ENCODE measurements at regions not wholly inside any gene's neighbourhood (a gene's known extent, or its start where the extent isn't known, plus 50 kb on each side); places are given as distances from the start of the nearest gene placed in this dataset.
"Not testable (repeated sequence)": the region's sequence is repeated elsewhere in the genome, so short reads cannot be mapped to it uniquely, and the experiment has no call there.

DNA sequence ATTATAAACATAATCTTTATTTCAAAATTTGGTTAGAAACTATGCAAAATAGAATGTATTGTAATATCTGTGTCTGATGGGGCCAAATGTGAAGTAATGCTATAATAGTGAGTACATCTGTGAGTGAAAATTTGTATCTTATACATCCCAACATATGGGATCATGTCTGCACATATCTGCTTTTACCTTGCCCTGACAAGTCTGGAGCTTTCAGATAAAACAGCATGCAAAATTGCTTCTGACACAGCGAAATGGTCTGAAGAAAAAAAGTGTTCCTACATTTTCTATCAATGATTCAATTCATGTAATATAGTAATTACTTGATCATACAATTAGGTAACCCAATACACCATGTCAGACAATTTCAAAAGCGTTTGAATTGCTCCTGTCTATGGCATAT, 58.1 kb upstream of the P3H2 start:
- Mint-ChIP-seq H3K36me3 (ENCODE audit: low read depth) (no peaks in the 10 kb centered on the region), H3K4me1 (ENCODE audit: low read depth) (no peaks in the 10 kb centered on the region), H3K4me3 (no peak overlapping the region), H3K27ac (no peak overlapping the region), H3K9me3 (no peaks in the 10 kb centered on the region), H3K27me3 (peaks cover 4% of the 10 kb centered on the region)
- intact Hi-C loops (cut with micrococcal nuclease): no loop called here

DNA sequence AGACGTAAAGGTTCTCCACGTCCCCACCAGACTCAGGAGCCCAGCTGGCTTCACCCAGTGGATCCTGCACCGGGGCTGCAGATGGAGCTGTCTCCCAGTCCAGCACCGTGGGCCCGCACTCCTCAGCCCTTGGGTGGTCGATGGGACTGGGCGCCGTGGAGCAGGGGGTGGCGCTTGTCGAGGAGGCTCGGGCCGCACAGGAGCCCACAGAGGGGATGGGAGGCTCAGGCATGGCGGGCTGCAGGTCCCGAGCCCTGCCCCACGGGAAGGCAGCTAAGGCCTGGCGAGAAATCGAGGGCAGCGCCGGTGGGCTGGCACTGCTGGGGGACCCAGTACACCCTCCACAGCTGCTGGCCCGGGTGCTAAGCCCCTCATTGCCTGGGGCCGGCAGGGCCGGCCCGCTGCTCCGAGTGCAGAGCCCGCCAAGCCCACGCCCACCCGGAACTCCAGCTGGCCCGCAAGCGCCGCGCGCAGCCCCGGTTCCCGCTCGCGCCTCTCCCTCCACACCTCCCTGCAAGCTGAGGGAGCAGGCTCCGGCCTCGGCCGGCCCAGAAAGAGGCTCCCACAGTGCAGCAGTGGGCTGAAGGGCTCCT, 56.3 kb upstream of the P3H2 start:
- intact Hi-C loops (cut with micrococcal nuclease); H3K4me3 Mint-ChIP-seq; H3K9me3 Mint-ChIP-seq; H3K4me1 Mint-ChIP-seq (ENCODE audit: low read depth); H3K36me3 Mint-ChIP-seq (ENCODE audit: low read depth); H3K27me3 Mint-ChIP-seq; H3K27ac Mint-ChIP-seq: not testable (repeated sequence)

DNA sequence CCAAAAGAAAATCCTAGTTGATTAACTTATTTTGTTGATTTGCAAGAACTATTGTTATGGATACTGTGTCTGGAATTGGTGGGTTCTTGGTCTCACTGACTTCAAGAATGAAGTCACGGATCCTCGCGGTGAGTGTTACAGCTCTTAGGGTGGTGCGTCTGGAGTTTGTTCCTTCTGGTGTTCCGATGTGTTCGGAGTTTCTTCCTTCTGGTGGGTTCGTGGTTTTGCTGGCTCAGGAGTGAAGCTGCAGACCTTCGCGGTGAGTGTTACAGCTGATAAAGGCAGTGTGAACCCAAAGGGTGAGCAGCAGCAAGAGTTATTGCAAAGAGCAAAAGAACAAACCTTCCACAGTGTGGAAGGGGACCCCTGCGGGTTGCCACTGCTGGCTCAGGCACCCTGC, 55.4 kb upstream of the P3H2 start:
- H3K27ac Mint-ChIP-seq; H3K4me1 Mint-ChIP-seq (ENCODE audit: low read depth); H3K4me3 Mint-ChIP-seq; H3K9me3 Mint-ChIP-seq; intact Hi-C loops (cut with micrococcal nuclease); H3K36me3 Mint-ChIP-seq (ENCODE audit: low read depth); H3K27me3 Mint-ChIP-seq: not testable (repeated sequence)

DNA sequence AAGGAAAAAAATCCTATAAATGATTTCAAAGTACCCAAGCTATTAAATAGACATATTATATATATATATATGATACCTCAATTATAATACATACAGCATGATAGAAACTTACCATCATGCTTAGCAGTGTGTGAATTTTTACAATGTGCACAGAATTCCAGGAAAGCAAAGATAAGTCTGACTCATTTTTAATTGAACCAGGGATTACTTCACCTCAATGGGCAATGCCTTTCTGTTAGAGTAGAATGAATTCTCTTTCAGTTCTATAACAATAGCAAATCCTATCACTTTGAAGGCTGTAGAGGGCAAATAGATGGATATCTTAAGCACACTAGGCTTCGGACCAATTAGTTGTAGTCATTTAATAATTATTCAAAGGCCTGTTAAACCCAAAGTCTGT, 54.8 kb upstream of the P3H2 start:
- no peak overlapping the region for H3K27ac Mint-ChIP-seq
- no peaks in the 10 kb centered on the region for H3K4me1 Mint-ChIP-seq (ENCODE audit: low read depth)
- no peaks in the 10 kb centered on the region for H3K9me3 Mint-ChIP-seq
- intact Hi-C loops (cut with micrococcal nuclease): no loop called here
- no peak overlapping the region for H3K4me3 Mint-ChIP-seq
- H3K36me3 Mint-ChIP-seq (ENCODE audit: low read depth): no peaks in the 10 kb centered on the region
- peaks cover 4% of the 10 kb centered on the region for H3K27me3 Mint-ChIP-seq

DNA sequence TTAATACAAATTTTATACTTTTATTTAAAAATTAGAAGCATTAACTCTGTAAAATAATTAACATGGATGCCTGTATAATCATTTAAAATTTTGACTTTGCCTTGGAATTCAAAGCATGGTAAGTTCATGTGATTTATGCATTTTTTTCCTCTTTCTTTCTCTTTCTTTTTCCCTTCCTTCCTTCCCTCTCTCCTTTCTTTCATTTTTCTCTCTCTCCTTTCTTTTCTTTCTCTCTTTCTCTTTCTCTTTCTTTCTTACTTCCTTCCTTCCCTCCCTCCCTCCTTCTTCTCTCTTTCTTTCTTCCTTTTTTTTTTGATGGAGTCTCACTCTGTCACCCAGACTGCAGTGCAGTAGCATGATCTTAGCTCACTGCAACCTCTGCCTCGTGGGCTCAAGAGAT, 53.8 kb upstream of the P3H2 start:
- intact Hi-C loops (cut with micrococcal nuclease): no loop called here
- Mint-ChIP-seq H3K27ac (no peak overlapping the region), H3K36me3 (ENCODE audit: low read depth) (no peaks in the 10 kb centered on the region), H3K27me3 (peaks cover 4% of the 10 kb centered on the region), H3K4me1 (ENCODE audit: low read depth) (peaks cover 5% of the 10 kb centered on the region), H3K9me3 (no peaks in the 10 kb centered on the region), H3K4me3 (no peak overlapping the region)

DNA sequence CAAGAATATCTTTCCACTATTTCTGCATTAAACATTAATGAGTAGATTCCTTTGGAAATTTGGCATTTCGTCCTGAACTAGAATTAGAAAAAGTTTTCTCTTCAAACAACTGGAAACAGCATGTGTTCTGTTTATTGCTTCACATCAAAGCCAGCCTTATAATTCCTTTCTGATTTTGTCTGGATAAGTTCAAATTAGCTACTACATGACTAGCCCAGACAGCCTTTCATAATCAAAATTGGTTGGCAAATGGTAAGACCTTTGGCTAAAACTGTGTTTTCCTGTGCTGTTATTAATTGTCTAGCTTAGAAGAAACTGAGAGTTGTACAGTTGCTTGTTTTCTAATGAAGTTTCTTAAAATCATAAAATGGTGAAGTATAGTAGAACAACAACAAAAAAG, 52.7 kb upstream of the P3H2 start:
- H3K27ac Mint-ChIP-seq: no peak overlapping the region
- intact Hi-C loops (cut with micrococcal nuclease): no loop called here
- peaks cover 4% of the 10 kb centered on the region for H3K27me3 Mint-ChIP-seq
- H3K36me3 Mint-ChIP-seq (ENCODE audit: low read depth): no peaks in the 10 kb centered on the region
- no peaks in the 10 kb centered on the region for H3K9me3 Mint-ChIP-seq
- peaks cover 9% of the 10 kb centered on the region for H3K4me1 Mint-ChIP-seq (ENCODE audit: low read depth)
- H3K4me3 Mint-ChIP-seq: no peak overlapping the region

DNA sequence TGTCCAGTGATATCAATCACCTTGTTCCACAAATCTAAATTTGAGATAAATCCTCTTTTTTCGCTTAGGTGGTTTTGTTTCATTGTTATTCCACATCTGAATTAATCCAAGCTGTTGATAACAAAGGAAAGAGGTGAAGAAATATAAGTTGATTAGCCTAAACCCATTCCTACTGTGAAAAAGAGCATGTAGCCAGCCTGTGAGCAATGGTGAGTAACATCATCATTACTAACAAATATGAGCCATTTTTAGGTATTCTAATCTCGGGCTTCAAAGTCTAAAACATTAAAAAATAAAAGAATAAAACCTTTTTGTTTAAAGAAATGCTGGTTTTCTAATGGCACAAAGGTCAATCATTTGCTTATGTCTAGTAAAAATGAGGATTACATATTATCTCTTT, 52.1 kb upstream of the P3H2 start:
- Mint-ChIP-seq H3K4me1 (ENCODE audit: low read depth) (peaks cover 9% of the 10 kb centered on the region), H3K27me3 (peaks cover 4% of the 10 kb centered on the region), H3K9me3 (no peaks in the 10 kb centered on the region), H3K4me3 (no peak overlapping the region), H3K27ac (no peak overlapping the region), H3K36me3 (ENCODE audit: low read depth) (no peaks in the 10 kb centered on the region)
- intact Hi-C loops (cut with micrococcal nuclease): no loop called here
